NCI-H1105 (cell line): ENCODE measurements at regions not wholly inside any gene's neighbourhood (a gene's known extent, or its start where the extent isn't known, plus 50 kb on each side); places are given as distances from the start of the nearest gene placed in this dataset.
A peak's percentile ranks its signal among the peaks of the same experiment; 100 is the strongest.

Source experiments
- DNase-seq: peaks from one replicate; lab custom pipeline; 2025; lab: John Stamatoyannopoulos, UW

DNA sequence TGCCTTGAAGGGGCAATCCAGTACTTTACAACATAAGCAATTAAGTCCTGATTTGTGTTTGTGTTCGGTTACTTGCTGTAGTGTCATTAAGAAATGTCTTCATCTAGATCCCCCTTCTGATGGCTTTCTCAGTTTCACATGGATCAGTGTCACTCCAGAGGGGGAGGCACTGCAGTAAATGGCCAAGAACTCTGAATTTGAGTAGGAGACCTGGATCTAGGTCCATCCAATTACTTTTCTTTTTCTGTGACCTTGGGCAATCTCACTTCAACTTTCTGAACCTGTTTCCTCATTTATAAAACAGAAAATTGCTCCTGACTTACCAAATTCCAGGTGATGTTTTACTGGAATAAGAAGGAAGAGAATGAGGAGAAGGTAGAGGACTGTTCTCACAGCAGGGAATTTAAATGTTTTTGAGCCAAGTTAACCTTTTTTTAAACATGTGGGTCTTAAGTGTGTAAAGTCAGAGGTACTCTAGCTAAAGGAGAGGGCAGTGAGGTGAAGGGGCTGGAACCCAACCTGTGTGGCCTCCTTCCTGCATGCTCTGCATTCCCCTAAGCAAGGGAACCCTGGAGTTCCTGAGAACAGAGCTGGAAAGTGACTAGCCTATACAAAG, 285.5 kb downstream of the HACE1 start:
- DNase-seq = no peak

DNA sequence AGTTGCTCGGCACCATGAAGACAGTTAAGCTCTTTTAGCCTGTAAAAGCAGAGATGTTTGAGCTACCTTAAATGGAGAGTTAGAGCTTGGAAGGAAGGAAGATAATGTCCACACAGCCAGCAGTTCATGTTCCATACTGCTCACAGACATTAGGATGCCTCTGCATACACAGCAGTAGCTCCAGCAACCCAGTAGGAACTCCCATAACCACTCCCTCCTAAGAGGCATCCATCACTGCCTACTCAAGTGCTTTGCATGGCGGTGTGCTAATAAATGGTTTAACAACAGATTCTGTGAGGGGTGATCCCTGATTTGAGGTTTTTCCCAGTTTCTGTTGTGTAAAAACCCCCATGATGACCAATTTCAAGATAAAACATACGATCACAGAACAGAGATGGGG, 286.4 kb downstream of the HACE1 start:
- DNase-seq = no peak

DNA sequence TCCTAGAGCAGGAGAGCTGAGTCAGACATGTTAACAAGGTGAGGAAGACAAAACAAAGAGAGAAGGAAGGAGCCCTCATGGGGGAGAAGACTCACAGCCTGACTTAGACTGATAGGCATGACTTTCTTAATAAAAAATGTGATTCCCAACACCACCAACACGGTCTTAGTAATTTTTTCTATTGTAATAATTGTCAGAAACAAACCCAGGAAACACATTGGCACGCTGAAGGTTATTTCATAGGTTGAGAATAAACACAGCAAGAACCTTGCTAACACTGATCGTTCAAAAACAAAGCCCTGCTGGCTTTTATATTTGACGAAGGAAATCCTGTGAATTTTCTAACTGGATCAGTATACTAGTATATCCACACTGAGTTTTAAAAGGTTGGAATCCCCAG, 286.8 kb downstream of the HACE1 start:
- no peak for DNase-seq

- DNase-seq = no peak
Observed at GRCh38 chr6:104566411-104566810, 293.3 kb downstream of the HACE1 start.

DNA sequence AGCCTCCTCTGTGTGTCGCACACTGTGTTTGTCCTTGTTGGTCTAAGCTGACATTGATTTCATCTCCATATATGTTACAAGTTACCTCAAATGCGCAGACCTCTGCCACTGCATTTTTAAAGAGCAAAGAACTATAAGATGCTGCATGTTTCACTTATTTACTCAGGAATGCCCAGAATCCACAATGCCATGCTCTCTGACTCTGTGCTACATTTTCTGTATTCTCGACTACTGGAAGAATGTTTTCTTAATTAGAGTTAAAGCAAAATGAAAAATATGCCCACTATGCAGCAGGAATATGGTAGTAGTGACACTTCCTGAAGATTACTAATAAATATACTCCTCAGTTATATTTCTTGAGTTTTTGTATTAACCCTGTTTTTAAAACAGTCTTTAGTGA, 296.4 kb downstream of the HACE1 start:
- DNase-seq = no peak

GRCh38 chr6:104559435-104560202, 300.1 kb downstream of the HACE1 start:
- no peak for DNase-seq

DNA sequence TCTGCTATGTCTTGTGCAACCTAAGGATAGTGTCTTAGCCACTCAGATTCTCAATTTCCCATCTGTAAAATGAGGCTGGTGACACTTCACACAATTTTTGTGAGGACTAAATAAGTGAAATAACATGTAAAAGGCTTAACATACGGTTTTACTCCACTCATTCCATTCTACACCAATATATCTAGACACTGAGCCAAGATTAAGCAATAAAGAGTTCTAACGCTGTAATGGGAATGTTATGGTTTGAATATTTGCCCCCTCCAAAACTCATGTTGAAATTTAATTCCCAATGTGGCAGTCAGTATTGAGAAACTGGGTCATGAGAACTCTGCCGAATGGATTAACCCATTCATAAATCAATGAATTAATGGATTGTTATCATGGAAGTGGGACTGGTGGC, 301.0 kb downstream of the HACE1 start:
- no peak for DNase-seq

- no peak for DNase-seq
Observed at GRCh38 chr6:104548297-104548696, 311.4 kb downstream of the HACE1 start.

- no peak for DNase-seq
Observed at GRCh38 chr6:104541411-104541810, 318.3 kb downstream of the HACE1 start.

GRCh38 chr6:104540743-104541142, 319.0 kb downstream of the HACE1 start:
- DNase-seq = no peak

GRCh38 chr6:104539173-104539572, 320.5 kb downstream of the HACE1 start:
- no peak for DNase-seq

GRCh38 chr6:104537872-104538271, 321.8 kb downstream of the HACE1 start:
- no peak for DNase-seq

DNA sequence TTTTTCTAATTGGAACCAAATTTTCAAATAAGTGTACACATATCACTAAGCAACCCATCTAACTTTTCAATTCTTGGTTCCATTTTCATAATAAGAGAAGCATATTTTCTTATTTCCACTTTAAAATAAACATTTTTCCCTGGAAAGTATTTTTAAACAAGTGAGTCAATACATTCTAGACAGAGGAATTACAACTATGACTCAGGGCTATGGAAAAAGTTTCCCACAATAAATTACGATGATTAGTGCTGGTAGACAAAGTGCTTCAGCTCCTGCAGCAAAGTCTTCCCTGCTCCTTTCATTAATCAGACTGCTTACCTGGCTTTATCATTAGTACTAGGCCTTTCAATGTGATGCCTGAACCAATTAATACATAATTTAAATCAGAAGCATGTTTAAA, 322.5 kb downstream of the HACE1 start:
- DNase-seq = no peak

DNA sequence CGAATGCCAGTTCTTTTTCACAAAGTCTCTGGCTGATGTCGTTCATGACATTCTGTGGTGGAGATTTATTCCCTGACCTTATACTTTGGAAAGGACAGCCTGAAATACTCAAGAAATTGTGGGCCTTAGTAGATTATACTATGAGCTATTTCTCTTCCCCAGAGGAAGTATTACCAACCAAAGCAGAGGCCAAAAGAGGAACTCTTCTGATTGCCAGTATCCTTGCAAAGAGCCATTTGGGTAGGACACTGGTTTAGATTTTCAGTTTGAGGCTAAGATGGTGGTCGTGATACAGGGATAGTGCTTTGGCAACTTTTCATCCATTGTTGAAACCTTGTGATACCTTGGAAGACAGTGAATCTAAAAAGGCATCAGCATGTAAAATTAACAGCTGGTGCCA, 327.3 kb downstream of the HACE1 start:
- no peak for DNase-seq

GRCh38 chr6:104531646-104532045, 328.1 kb downstream of the HACE1 start:
- DNase-seq = no peak

DNA sequence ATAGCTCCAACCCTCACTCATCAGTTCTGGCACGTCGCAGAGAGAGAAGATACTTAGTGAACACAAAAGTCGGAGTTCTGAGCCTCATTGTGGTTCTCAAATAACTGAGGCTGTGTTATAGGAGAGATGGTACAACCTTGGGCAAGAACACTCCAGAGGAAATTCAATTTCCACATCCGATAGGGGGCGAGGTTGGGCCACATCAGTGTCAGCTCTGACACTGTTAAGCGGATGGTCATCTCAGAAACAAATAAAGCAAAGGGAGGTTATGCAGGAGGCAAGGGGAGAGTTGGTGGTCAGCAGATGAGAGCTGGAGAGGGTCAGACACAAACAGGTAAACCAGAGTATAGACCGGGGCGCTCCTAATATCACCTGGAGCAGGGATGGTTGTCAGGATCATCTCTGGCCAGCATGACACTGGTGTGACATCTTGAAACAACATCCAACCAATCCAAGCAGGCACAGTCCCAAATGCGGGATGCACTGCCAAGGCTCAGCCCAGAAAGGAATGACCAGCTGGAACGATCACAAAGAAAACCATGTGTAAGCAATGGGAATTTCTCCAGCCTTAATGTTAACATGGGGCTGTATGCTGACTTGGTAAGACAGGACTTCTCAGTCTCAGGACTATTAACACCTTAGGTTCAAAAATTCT, 331.8 kb downstream of the HACE1 start:
- no peak for DNase-seq

- DNase-seq = no peak
Observed at GRCh38 chr6:104527311-104527710, 332.4 kb downstream of the HACE1 start.

DNA sequence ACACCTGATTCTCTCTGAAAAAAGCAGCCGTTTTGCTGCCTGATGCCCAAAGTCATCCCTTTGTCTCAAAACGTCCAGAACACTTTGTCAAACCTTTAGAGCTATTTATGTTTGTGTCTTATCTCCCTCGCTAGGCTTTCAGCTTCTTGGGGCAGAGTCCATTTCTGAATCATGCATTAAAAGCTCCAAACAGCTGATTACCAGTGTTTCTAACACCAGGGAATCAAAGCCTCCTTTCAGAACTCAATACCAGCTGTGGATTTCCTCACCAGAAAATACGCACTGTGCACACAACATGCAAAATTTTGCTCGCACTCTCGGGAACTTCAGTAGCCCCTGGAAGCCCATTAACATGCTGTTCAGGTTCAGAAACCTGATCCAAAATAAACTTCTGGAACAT, 333.3 kb downstream of the HACE1 start:
- DNase-seq = no peak

DNA sequence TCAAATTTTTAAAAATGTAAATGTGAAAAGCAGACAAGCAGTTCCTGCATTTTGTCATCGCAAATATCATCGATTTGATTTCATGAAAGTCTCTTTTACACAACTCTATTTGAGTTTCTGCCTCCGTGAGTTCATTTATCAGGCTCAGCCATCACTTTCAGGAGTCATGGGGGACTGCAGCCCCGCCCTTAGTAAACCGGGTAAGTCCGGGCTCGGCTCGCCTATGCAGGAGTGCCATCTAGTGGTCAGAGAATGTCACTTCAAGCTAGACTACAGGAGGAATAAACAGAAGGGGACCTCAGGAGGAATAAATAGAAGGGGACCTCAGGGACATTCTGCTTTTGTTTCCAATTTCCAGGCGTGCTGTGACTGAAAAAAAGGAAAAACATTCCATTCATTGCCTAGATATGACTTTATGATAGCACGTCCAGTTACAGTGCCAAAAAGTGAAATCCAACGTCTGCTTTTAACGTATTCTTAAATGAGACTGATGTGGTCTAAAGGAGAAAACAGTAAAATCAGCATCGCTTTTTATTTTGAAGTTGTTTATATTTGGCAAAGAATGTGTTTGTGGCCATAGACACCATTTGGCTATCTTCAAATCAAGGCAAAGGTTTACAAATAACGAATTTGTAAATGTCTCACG, 333.9 kb downstream of the HACE1 start:
- peak; percentile 60 for DNase-seq

DNA sequence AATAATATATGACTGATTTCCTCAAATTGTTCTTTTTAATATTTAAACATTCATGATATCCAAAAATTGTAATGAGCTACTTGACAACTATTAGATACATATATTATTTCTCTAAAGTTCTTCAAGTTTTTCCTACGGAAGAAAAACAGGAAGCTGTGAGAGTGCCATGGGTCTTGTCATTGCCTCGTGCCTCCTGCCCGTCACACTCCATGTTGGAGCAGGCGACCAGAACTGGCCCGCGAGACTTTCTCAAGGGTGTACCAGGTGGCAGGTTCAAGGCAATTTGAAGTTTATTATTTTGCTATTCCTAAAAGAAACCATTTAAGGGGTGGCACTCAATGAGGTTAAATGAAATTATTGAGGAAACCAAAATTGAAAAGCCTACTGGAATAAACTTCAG, 337.2 kb downstream of the HACE1 start:
- DNase-seq = no peak

DNA sequence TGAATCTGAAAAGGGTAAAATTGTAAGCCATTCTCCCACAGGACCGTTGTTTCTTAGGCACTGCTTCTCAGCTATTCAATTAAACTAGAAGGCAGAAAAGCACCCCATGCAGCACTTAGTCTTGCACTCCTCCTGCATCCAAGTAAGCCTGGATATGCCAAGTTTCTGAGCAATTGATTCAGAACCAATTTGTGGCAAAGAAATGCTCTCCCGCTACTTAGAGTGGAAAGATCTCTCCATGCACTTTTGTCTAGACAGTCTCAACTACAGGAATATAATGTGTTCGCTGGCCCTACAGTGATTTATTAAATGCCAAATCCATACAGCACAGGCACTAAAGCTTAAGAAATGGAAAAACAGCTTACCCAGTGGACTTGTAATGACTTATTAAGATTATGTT, 338.5 kb downstream of the HACE1 start:
- DNase-seq = no peak

DNA sequence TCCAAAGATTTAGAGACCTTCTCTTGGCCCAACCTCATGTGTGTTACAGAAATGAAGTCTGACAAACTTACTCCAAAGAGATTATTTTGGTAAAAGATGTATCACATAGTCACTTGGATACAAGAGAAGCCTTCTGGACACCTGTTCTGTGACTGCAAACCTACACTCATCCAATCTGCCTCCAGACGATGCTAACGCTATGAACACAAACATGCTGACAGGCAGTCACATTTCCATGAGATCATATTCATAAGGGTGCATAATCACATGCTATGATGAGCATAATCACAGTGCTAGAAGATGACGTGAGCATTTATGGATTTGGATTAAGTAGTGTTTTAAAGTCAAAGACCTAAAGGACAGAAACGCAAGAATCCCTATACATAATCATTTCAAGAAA, 340.2 kb downstream of the HACE1 start:
- no peak for DNase-seq

DNA sequence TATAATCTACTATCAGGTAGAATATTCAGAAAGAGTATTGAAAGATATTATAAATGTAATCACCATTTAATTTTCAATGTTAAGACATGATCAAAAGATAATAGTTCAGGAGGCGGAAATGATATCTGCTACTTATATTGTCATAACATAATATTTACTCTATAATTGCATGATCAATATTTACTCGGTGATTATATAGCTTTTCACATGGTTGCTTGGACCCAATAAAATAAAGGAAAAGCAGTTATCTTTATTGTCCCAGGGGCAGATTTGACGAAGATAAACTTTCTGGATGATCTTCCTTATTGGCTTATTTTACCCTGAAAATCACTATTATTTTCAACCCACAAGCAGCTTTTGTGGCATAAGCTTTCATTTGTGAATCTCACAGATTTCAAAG, 350.4 kb downstream of the HACE1 start:
- no peak for DNase-seq
